NCI-H510A (cell line): ENCODE measurements at regions not wholly inside any gene's neighbourhood (a gene's known extent, or its start where the extent isn't known, plus 50 kb on each side); places are given as distances from the start of the nearest gene placed in this dataset.

Source experiments
- DNase-seq: peaks from one replicate; lab custom pipeline; 2025; lab: John Stamatoyannopoulos, UW

GRCh38 chr6:98463038-98464000 is 371.1 kb upstream of the POU3F2 start:
- no peak for DNase-seq

GRCh38 chr6:98467091-98467490 is 367.3 kb upstream of the POU3F2 start:
- no peak for DNase-seq

- DNase-seq = no peak
Observed at GRCh38 chr6:98467902-98468301, 366.5 kb upstream of the POU3F2 start.

GRCh38 chr6:98469141-98469540 is 365.2 kb upstream of the POU3F2 start:
- DNase-seq = no peak

GRCh38 chr6:98470821-98471220 is 363.6 kb upstream of the POU3F2 start:
- no peak for DNase-seq

GRCh38 chr6:98471444-98471843 is 362.9 kb upstream of the POU3F2 start:
- DNase-seq = no peak

GRCh38 chr6:98477231-98477630 is 357.1 kb upstream of the POU3F2 start:
- no peak for DNase-seq

- no peak for DNase-seq
Observed at GRCh38 chr6:98484696-98485095, 349.7 kb upstream of the POU3F2 start.

- DNase-seq = no peak
Observed at GRCh38 chr6:98485593-98485992, 348.8 kb upstream of the POU3F2 start.

- no peak for DNase-seq
Observed at GRCh38 chr6:98486057-98486456, 348.3 kb upstream of the POU3F2 start.

- DNase-seq = no peak
Observed at GRCh38 chr6:98487612-98488011, 346.8 kb upstream of the POU3F2 start.

- no peak for DNase-seq
Observed at GRCh38 chr6:98498144-98498775, 336.1 kb upstream of the POU3F2 start.

- DNase-seq = no peak
Observed at GRCh38 chr6:98498866-98499265, 335.5 kb upstream of the POU3F2 start.

GRCh38 chr6:98514073-98514720 is 320.2 kb upstream of the POU3F2 start:
- no peak for DNase-seq

GRCh38 chr6:98514796-98515195 is 319.6 kb upstream of the POU3F2 start:
- peak; percentile 49 for DNase-seq

GRCh38 chr6:98516206-98516605 is 318.2 kb upstream of the POU3F2 start:
- no peak for DNase-seq

GRCh38 chr6:98516866-98517265 is 317.5 kb upstream of the POU3F2 start:
- DNase-seq = no peak

- DNase-seq = no peak
Observed at GRCh38 chr6:98525860-98526259, 308.5 kb upstream of the POU3F2 start.

GRCh38 chr6:98526465-98526864 is 307.9 kb upstream of the POU3F2 start:
- DNase-seq = no peak

GRCh38 chr6:98529364-98529763 is 305.0 kb upstream of the POU3F2 start:
- no peak for DNase-seq

GRCh38 chr6:98530732-98531131 is 303.6 kb upstream of the POU3F2 start:
- no peak for DNase-seq

- no peak for DNase-seq
Observed at GRCh38 chr6:98532004-98532403, 302.4 kb upstream of the POU3F2 start.

GRCh38 chr6:98539741-98540140 is 294.6 kb upstream of the POU3F2 start:
- no peak for DNase-seq
